GM12878 (cell line): ENCODE measurements at regions not wholly inside any gene's neighbourhood (a gene's known extent, or its start where the extent isn't known, plus 50 kb on each side); places are given as distances from the start of the nearest gene placed in this dataset.

ENCODE experiments used
- BHLHE40 ChIP-seq, 2 experiments: fragments of 450-650 bp in 1 of 2; IDR thresholded peaks; 2 replicates each; pipeline ENCODE4 v1.6.1; 2011 to 2017; ENCODE audit warnings: low read depth in 2 of 2, borderline replicate concordance in 1 of 2, improper control_type of control experiment in 1 of 2, low read length in 1 of 2, mild to moderate bottlenecking in 1 of 2
- CTCF ChIP-seq, 3 experiments: IDR thresholded peaks in 2 of 3; conservative IDR thresholded peaks in 1 of 3; 2 replicates each; pipeline ENCODE4 v1.5.1; 2011; ENCODE audit warnings: low read depth in 3 of 3, low read length in 3 of 3, mild to moderate bottlenecking in 3 of 3, control low read depth in 2 of 3, moderate library complexity in 2 of 3, inconsistent platforms in 1 of 3, mixed read lengths in 1 of 3; ENCODE audit not compliant: control insufficient read depth in 2 of 3, insufficient read depth in 1 of 3; ENCODE audit errors: extremely low read depth in 1 of 3
- MXI1 ChIP-seq: fragments of 150-350 bp; IDR thresholded peaks from 2 replicates; pipeline ENCODE4 v1.6.1; 2011; ENCODE audit warnings: low read depth, mild to moderate bottlenecking, inconsistent platforms, low read length, improper control_type of control experiment
- NFXL1 ChIP-seq: fragments of 450-650 bp; IDR thresholded peaks from 2 replicates; pipeline ENCODE4 v1.6.1; 2017; ENCODE audit warnings: antibody characterized with exemption, mild to moderate bottlenecking, borderline replicate concordance
- NFYB ChIP-seq: IDR thresholded peaks from 2 replicates; pipeline ENCODE4 v1.6.1; 2011; ENCODE audit warnings: low read depth, mild to moderate bottlenecking, low read length, improper control_type of control experiment, moderate library complexity; ENCODE audit not compliant: insufficient read depth
- POLR2AphosphoS2 ChIP-seq: IDR thresholded peaks from 2 replicates; pipeline ENCODE4 v1.6.1; 2011; ENCODE audit warnings: low read depth, mild to moderate bottlenecking, low read length, improper control_type of control experiment, moderate library complexity
- TCF12 ChIP-seq: IDR thresholded peaks from 2 replicates; pipeline ENCODE4 v1.6.1; 2011; ENCODE audit warnings: low read depth, mild to moderate bottlenecking, low read length
- TCF7 ChIP-seq: IDR thresholded peaks from 2 replicates; pipeline ENCODE4 v1.6.1; 2014; ENCODE audit warnings: antibody characterized with exemption, borderline replicate concordance
- ZNF384 ChIP-seq: IDR thresholded peaks from 2 replicates; pipeline ENCODE4 v1.6.1; 2012; ENCODE audit warnings: low read depth, mild to moderate bottlenecking, low read length, improper control_type of control experiment, borderline replicate concordance
- ZNF622 ChIP-seq: fragments of 450-650 bp; IDR thresholded peaks from 2 replicates; pipeline ENCODE4 v1.6.1; 2017; ENCODE audit warnings: mild to moderate bottlenecking, inconsistent platforms
- TF ChIP-seq, protein P1 (sequence below): fragments of 450-650 bp; formaldehyde crosslinking; IDR thresholded peaks from 2 replicates; pipeline ENCODE4 v1.5.0; 2022; ENCODE audit warnings: mild to moderate bottlenecking, missing genetic modification characterization
- TF ChIP-seq, protein P2 (sequence below): IDR thresholded peaks from 2 replicates; pipeline ENCODE4 v1.6.1; 2012; ENCODE audit warnings: low read depth, low read length, improper control_type of control experiment
- TF ChIP-seq, protein P3 (sequence below): fragments of 450-650 bp; IDR thresholded peaks from 2 replicates; pipeline ENCODE4 v1.6.1; 2017; ENCODE audit warnings: mild to moderate bottlenecking, moderate library complexity

DNA sequence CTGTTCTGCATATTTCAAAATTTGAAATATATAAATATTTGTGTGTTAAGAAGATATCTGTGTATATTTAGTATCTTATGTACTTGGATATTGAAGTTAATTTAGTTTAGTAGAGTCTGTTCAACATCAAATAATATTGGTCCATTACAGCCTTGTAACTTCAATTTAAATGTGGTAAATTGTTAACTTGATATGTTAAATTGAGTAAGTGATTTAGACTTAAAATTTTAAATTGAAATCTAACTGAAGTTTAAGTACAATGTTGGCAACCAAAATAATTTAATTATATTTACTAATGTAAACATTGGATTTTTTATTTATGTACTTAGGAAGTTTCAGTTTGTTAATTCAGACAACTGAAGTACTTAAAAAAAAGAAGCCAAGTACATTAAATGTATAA, 343.9 kb upstream of the DNAJC19 start (continued):
- TF ChIP-seq, protein P1, sequence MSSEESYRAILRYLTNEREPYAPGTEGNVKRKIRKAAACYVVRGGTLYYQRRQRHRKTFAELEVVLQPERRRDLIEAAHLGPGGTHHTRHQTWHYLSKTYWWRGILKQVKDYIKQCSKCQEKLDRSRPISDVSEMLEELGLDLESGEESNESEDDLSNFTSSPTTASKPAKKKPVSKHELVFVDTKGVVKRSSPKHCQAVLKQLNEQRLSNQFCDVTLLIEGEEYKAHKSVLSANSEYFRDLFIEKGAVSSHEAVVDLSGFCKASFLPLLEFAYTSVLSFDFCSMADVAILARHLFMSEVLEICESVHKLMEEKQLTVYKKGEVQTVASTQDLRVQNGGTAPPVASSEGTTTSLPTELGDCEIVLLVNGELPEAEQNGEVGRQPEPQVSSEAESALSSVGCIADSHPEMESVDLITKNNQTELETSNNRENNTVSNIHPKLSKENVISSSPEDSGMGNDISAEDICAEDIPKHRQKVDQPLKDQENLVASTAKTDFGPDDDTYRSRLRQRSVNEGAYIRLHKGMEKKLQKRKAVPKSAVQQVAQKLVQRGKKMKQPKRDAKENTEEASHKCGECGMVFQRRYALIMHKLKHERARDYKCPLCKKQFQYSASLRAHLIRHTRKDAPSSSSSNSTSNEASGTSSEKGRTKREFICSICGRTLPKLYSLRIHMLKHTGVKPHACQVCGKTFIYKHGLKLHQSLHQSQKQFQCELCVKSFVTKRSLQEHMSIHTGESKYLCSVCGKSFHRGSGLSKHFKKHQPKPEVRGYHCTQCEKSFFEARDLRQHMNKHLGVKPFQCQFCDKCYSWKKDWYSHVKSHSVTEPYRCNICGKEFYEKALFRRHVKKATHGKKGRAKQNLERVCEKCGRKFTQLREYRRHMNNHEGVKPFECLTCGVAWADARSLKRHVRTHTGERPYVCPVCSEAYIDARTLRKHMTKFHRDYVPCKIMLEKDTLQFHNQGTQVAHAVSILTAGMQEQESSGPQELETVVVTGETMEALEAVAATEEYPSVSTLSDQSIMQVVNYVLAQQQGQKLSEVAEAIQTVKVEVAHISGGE (CRISPR knock-in tag), result no peak
- TF ChIP-seq CTCF (IDR thresholded peaks at IDR 0.05 in 2 of 3, conservative IDR thresholded peaks at IDR 0.05 in 1 of 3; ENCODE audit: control insufficient read depth in 2 of 3, extremely low read depth in 1 of 3, insufficient read depth in 1 of 3, low read depth in 3 of 3, low read length in 3 of 3) (no peak), ZNF622 (no peak), TCF7 (no peak), POLR2AphosphoS2 (no peak), NFXL1 (no peak), NFYB (no peak), TCF12 (no peak), ZNF384 (no peak), MXI1 (no peak), BHLHE40 (IDR thresholded peaks at IDR 0.05; ENCODE audit: borderline replicate concordance in 1 of 2, low read depth in 2 of 2, low read length in 1 of 2) (no peak)
- TF ChIP-seq, protein P2, sequence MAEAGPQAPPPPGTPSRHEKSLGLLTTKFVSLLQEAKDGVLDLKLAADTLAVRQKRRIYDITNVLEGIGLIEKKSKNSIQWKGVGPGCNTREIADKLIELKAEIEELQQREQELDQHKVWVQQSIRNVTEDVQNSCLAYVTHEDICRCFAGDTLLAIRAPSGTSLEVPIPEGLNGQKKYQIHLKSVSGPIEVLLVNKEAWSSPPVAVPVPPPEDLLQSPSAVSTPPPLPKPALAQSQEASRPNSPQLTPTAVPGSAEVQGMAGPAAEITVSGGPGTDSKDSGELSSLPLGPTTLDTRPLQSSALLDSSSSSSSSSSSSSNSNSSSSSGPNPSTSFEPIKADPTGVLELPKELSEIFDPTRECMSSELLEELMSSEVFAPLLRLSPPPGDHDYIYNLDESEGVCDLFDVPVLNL, result no peak
- TF ChIP-seq, protein P3, sequence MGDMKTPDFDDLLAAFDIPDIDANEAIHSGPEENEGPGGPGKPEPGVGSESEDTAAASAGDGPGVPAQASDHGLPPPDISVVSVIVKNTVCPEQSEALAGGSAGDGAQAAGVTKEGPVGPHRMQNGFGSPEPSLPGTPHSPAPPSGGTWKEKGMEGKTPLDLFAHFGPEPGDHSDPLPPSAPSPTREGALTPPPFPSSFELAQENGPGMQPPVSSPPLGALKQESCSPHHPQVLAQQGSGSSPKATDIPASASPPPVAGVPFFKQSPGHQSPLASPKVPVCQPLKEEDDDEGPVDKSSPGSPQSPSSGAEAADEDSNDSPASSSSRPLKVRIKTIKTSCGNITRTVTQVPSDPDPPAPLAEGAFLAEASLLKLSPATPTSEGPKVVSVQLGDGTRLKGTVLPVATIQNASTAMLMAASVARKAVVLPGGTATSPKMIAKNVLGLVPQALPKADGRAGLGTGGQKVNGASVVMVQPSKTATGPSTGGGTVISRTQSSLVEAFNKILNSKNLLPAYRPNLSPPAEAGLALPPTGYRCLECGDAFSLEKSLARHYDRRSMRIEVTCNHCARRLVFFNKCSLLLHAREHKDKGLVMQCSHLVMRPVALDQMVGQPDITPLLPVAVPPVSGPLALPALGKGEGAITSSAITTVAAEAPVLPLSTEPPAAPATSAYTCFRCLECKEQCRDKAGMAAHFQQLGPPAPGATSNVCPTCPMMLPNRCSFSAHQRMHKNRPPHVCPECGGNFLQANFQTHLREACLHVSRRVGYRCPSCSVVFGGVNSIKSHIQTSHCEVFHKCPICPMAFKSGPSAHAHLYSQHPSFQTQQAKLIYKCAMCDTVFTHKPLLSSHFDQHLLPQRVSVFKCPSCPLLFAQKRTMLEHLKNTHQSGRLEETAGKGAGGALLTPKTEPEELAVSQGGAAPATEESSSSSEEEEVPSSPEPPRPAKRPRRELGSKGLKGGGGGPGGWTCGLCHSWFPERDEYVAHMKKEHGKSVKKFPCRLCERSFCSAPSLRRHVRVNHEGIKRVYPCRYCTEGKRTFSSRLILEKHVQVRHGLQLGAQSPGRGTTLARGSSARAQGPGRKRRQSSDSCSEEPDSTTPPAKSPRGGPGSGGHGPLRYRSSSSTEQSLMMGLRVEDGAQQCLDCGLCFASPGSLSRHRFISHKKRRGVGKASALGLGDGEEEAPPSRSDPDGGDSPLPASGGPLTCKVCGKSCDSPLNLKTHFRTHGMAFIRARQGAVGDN, result no peak
- TF ChIP-seq, all 136 proteins: peak for 0
